ENCODE measurements at regions not wholly inside any gene's neighbourhood (a gene's known extent, or its start where the extent isn't known, plus 50 kb on each side); places are given as distances from the start of the nearest gene placed in this dataset.
"Not testable (repeated sequence)": the region's sequence is repeated elsewhere in the genome, so short reads cannot be mapped to it uniquely, and the experiment has no call there.

- no peaks in the 10 kb centered on the region for H3K27me3 ChIP-seq (ENCODE audit: insufficient read depth, low read length)
- no peaks in the 10 kb centered on the region for H3K4me1 ChIP-seq (ENCODE audit: insufficient read depth, low read length)
- H3K9me3 ChIP-seq (ENCODE audit: insufficient read depth, low read depth, low read length) = no peaks in the 10 kb centered on the region
- H3K4me3 ChIP-seq (ENCODE audit: low read length) = no peak overlapping the region
- no peaks in the 10 kb centered on the region for H3K36me3 ChIP-seq (ENCODE audit: insufficient read depth, low read depth, low read length)
- no peak overlapping the region for H3K27ac ChIP-seq (ENCODE audit: low read length)
- no peak overlapping the region for H3K9ac ChIP-seq (ENCODE audit: low read depth, low read length)
These were observed 1876.1 kb upstream of the PCDH20 start for GRCh38 chr13:63291701-63292100.

GRCh38 chr13:63288576-63288975 is 1872.9 kb upstream of the PCDH20 start:
- H3K4me1 ChIP-seq (ENCODE audit: insufficient read depth, low read length) = no peaks in the 10 kb centered on the region
- no peaks in the 10 kb centered on the region; the same call in 1 of the 2 replicates for H3K9me3 ChIP-seq (ENCODE audit: insufficient read depth, low read depth, low read length)
- H3K9ac ChIP-seq (ENCODE audit: low read depth, low read length) = no peak overlapping the region
- no peak overlapping the region for H3K4me3 ChIP-seq (ENCODE audit: low read length)
- no peaks in the 10 kb centered on the region for H3K27me3 ChIP-seq (ENCODE audit: insufficient read depth, low read length)
- no peaks in the 10 kb centered on the region for H3K36me3 ChIP-seq (ENCODE audit: insufficient read depth, low read depth, low read length)
- no peak overlapping the region for H3K27ac ChIP-seq (ENCODE audit: low read length)

GRCh38 chr13:63287926-63288325 is 1872.3 kb upstream of the PCDH20 start:
- no peaks in the 10 kb centered on the region for H3K27me3 ChIP-seq (ENCODE audit: insufficient read depth, low read length)

GRCh38 chr13:63285426-63285825 is 1869.8 kb upstream of the PCDH20 start:
- Histone ChIP-seq H3K9me3 (ENCODE audit: insufficient read depth, low read depth, low read length) (no peaks in the 10 kb centered on the region; the same call in 1 of the 2 replicates), H3K4me1 (ENCODE audit: insufficient read depth, low read length) (no peaks in the 10 kb centered on the region), H3K27ac (ENCODE audit: low read length) (no peak overlapping the region), H3K27me3 (ENCODE audit: insufficient read depth, low read length) (no peaks in the 10 kb centered on the region), H3K4me3 (ENCODE audit: low read length) (no peak overlapping the region), H3K36me3 (ENCODE audit: insufficient read depth, low read depth, low read length) (no peaks in the 10 kb centered on the region), H3K9ac (ENCODE audit: low read depth, low read length) (no peak overlapping the region)

More at GRCh38 chr13:63287926-63288325, 1872.3 kb upstream of the PCDH20 start:
- Histone ChIP-seq H3K9ac (ENCODE audit: low read depth, low read length) (no peak overlapping the region), H3K4me3 (ENCODE audit: low read length) (no peak overlapping the region), H3K4me1 (ENCODE audit: insufficient read depth, low read length) (no peaks in the 10 kb centered on the region), H3K9me3 (ENCODE audit: insufficient read depth, low read depth, low read length) (no peaks in the 10 kb centered on the region; the same call in 1 of the 2 replicates), H3K27ac (ENCODE audit: low read length) (no peak overlapping the region), H3K36me3 (ENCODE audit: insufficient read depth, low read depth, low read length) (no peaks in the 10 kb centered on the region)

- no peaks in the 10 kb centered on the region for H3K36me3 ChIP-seq (ENCODE audit: insufficient read depth, low read depth, low read length)
These were observed 1863.5 kb upstream of the PCDH20 start for GRCh38 chr13:63279136-63279535.

GRCh38 chr13:63274772-63275171 is 1859.1 kb upstream of the PCDH20 start:
- Histone ChIP-seq H3K4me3 (ENCODE audit: low read length) (no peak overlapping the region), H3K27me3 (ENCODE audit: insufficient read depth, low read length) (no peaks in the 10 kb centered on the region), H3K9me3 (ENCODE audit: insufficient read depth, low read depth, low read length) (0 out of 2 replicates have a peak, but pooled peaks cover 4% of the 10 kb centered on the region), H3K9ac (ENCODE audit: low read depth, low read length) (no peak overlapping the region), H3K4me1 (ENCODE audit: insufficient read depth, low read length) (no peaks in the 10 kb centered on the region), H3K27ac (ENCODE audit: low read length) (no peak overlapping the region), H3K36me3 (ENCODE audit: insufficient read depth, low read depth, low read length) (no peaks in the 10 kb centered on the region)

More at GRCh38 chr13:63279136-63279535, 1863.5 kb upstream of the PCDH20 start:
- no peak overlapping the region for H3K27ac ChIP-seq (ENCODE audit: low read length)
- no peak overlapping the region for H3K9ac ChIP-seq (ENCODE audit: low read depth, low read length)
- H3K9me3 ChIP-seq (ENCODE audit: insufficient read depth, low read depth, low read length) = 0 out of 2 replicates have a peak, but pooled peaks cover 4% of the 10 kb centered on the region
- no peaks in the 10 kb centered on the region for H3K4me1 ChIP-seq (ENCODE audit: insufficient read depth, low read length)
- H3K27me3 ChIP-seq (ENCODE audit: insufficient read depth, low read length) = no peaks in the 10 kb centered on the region
- no peak overlapping the region for H3K4me3 ChIP-seq (ENCODE audit: low read length)

- H3K4me3 ChIP-seq (ENCODE audit: low read length) = no peak overlapping the region
- no peak overlapping the region for H3K27ac ChIP-seq (ENCODE audit: low read length)
- no peaks in the 10 kb centered on the region for H3K36me3 ChIP-seq (ENCODE audit: insufficient read depth, low read depth, low read length)
These were observed 1834.0 kb upstream of the PCDH20 start for GRCh38 chr13:63249411-63250187.

GRCh38 chr13:63236667-63237396 is 1821.2 kb upstream of the PCDH20 start:
- not testable (repeated sequence) for H3K4me1 ChIP-seq (ENCODE audit: insufficient read depth, low read length); H3K4me3 ChIP-seq (ENCODE audit: low read length); H3K36me3 ChIP-seq (ENCODE audit: insufficient read depth, low read depth, low read length); H3K9ac ChIP-seq (ENCODE audit: low read depth, low read length); H3K27me3 ChIP-seq (ENCODE audit: insufficient read depth, low read length); H3K9me3 ChIP-seq (ENCODE audit: insufficient read depth, low read depth, low read length); H3K27ac ChIP-seq (ENCODE audit: low read length)

More at GRCh38 chr13:63249411-63250187, 1834.0 kb upstream of the PCDH20 start:
- no peaks in the 10 kb centered on the region for H3K27me3 ChIP-seq (ENCODE audit: insufficient read depth, low read length)
- H3K4me1 ChIP-seq (ENCODE audit: insufficient read depth, low read length) = no peaks in the 10 kb centered on the region
- no peak overlapping the region for H3K9ac ChIP-seq (ENCODE audit: low read depth, low read length)
- H3K9me3 ChIP-seq (ENCODE audit: insufficient read depth, low read depth, low read length) = no peaks in the 10 kb centered on the region

GRCh38 chr13:63218596-63218995 is 1802.9 kb upstream of the PCDH20 start:
- H3K27me3 ChIP-seq (ENCODE audit: insufficient read depth, low read length); H3K4me3 ChIP-seq (ENCODE audit: low read length); H3K36me3 ChIP-seq (ENCODE audit: insufficient read depth, low read depth, low read length); H3K9me3 ChIP-seq (ENCODE audit: insufficient read depth, low read depth, low read length); H3K27ac ChIP-seq (ENCODE audit: low read length); H3K9ac ChIP-seq (ENCODE audit: low read depth, low read length): not testable (repeated sequence)
- peaks cover 20% of the 10 kb centered on the region for H3K4me1 ChIP-seq (ENCODE audit: insufficient read depth, low read length)

GRCh38 chr13:63209330-63210017 is 1793.8 kb upstream of the PCDH20 start:
- Histone ChIP-seq H3K9me3 (ENCODE audit: insufficient read depth, low read depth, low read length) (no peaks in the 10 kb centered on the region), H3K4me3 (ENCODE audit: low read length) (no peak overlapping the region), H3K36me3 (ENCODE audit: insufficient read depth, low read depth, low read length) (no peaks in the 10 kb centered on the region), H3K27ac (ENCODE audit: low read length) (no peak overlapping the region), H3K4me1 (ENCODE audit: insufficient read depth, low read length) (0 out of 2 replicates have a peak, but pooled peaks cover 6% of the 10 kb centered on the region), H3K27me3 (ENCODE audit: insufficient read depth, low read length) (no peaks in the 10 kb centered on the region), H3K9ac (ENCODE audit: low read depth, low read length) (no peak overlapping the region)

GRCh38 chr13:63208826-63209225 is 1793.2 kb upstream of the PCDH20 start:
- H3K36me3 ChIP-seq (ENCODE audit: insufficient read depth, low read depth, low read length) = no peaks in the 10 kb centered on the region
- no peaks in the 10 kb centered on the region for H3K27me3 ChIP-seq (ENCODE audit: insufficient read depth, low read length)
- no peak overlapping the region for H3K4me3 ChIP-seq (ENCODE audit: low read length)
- 0 out of 2 replicates have a peak, but pooled peaks cover 6% of the 10 kb centered on the region for H3K4me1 ChIP-seq (ENCODE audit: insufficient read depth, low read length)
- H3K9ac ChIP-seq (ENCODE audit: low read depth, low read length) = no peak overlapping the region
- H3K27ac ChIP-seq (ENCODE audit: low read length) = no peak overlapping the region
- no peaks in the 10 kb centered on the region for H3K9me3 ChIP-seq (ENCODE audit: insufficient read depth, low read depth, low read length)
